Stimulated activated naive CD8-positive, alpha-beta T cell treated with anti-CD3 and anti-CD28 coated beads, Interleukin-15, amount 100 ng/mL, for 72 hours (primary cell): ENCODE measurements at regions not wholly inside any gene's neighbourhood (a gene's known extent, or its start where the extent isn't known, plus 50 kb on each side); places are given as distances from the start of the nearest gene placed in this dataset.
"Not testable (repeated sequence)": the region's sequence is repeated elsewhere in the genome, so short reads cannot be mapped to it uniquely, and the experiment has no call there.

Experiments used
- ATAC-seq: fragments of 150-1000 bp; cut with Tn5 transposase; 2 replicates; pipeline ENCODE4 v1.10.0; 2021; ENCODE audit warnings: mild to moderate bottlenecking, moderate library complexity
- DNase-seq, 2 donors: peaks; one replicate each; pipeline ENCODE4 v3.0.0; 2021 to 2022
- H3K27ac Mint-ChIP-seq, 2 donors: one replicate each; pipeline ENCODE4 v1.8.0; 2022; ENCODE audit warnings: mild to moderate bottlenecking in 2 of 2, mixed read lengths in 2 of 2, moderate library complexity in 2 of 2
- H3K27me3 Mint-ChIP-seq: one replicate; pipeline ENCODE4 v1.8.0; 2022; ENCODE audit warnings: mixed read lengths
- H3K4me1 Mint-ChIP-seq: one replicate; pipeline ENCODE4 v1.8.0; 2022; ENCODE audit warnings: mild to moderate bottlenecking, mixed read lengths
- H3K4me3 Mint-ChIP-seq, 2 donors: one replicate each; pipeline ENCODE4 v1.8.0; 2022; ENCODE audit warnings: mild to moderate bottlenecking in 2 of 2, mixed read lengths in 2 of 2, moderate library complexity in 1 of 2
- H3K9me3 Mint-ChIP-seq, 2 donors: one replicate each; pipeline ENCODE4 v1.8.0; 2022; ENCODE audit warnings: mixed read lengths in 2 of 2

GRCh38 chr11:38700111-38700510 is 2102.1 kb upstream of the RAG2 start:
- no peak overlapping the region for H3K27ac Mint-ChIP-seq
- no peaks in the 10 kb centered on the region for H3K4me1 Mint-ChIP-seq
- peaks cover 15 to 26% of the 10 kb centered on the region in 2 donors for H3K9me3 Mint-ChIP-seq
- no peak for DNase-seq
- no peak overlapping the region for H3K4me3 Mint-ChIP-seq
- no peak for ATAC-seq
- no peaks in the 10 kb centered on the region for H3K27me3 Mint-ChIP-seq

GRCh38 chr11:38693306-38693705 is 2095.3 kb upstream of the RAG2 start:
- H3K4me1 Mint-ChIP-seq = no peaks in the 10 kb centered on the region
- ATAC-seq (no peak), DNase-seq (no peak)
- H3K27me3 Mint-ChIP-seq = no peaks in the 10 kb centered on the region
- H3K27ac Mint-ChIP-seq = no peak overlapping the region
- H3K9me3 Mint-ChIP-seq = peaks cover 19 to 43% of the 10 kb centered on the region in 2 donors
- no peak overlapping the region for H3K4me3 Mint-ChIP-seq

- H3K4me3 Mint-ChIP-seq, H3K27me3 Mint-ChIP-seq, DNase-seq, ATAC-seq, H3K27ac Mint-ChIP-seq, H3K4me1 Mint-ChIP-seq: not testable (repeated sequence)
- peaks cover 17 to 36% of the 10 kb centered on the region in 2 donors for H3K9me3 Mint-ChIP-seq
Observed at GRCh38 chr11:38690211-38690610, 2092.2 kb upstream of the RAG2 start.

- Mint-ChIP-seq H3K4me3 (no peak overlapping the region), H3K27me3 (no peaks in the 10 kb centered on the region), H3K27ac (no peak overlapping the region), H3K4me1 (no peaks in the 10 kb centered on the region), H3K9me3 (peaks cover 9 to 12% of the 10 kb centered on the region in 2 donors)
- ATAC-seq (no peak), DNase-seq (no peak)
Observed at GRCh38 chr11:38687008-38687407, 2089.0 kb upstream of the RAG2 start.

- DNase-seq = no peak
- Mint-ChIP-seq H3K4me3 (no peak overlapping the region), H3K27me3 (no peaks in the 10 kb centered on the region), H3K27ac (no peak overlapping the region), H3K4me1 (no peaks in the 10 kb centered on the region), H3K9me3 (peaks cover 13 to 14% of the 10 kb centered on the region in 2 donors)
- no peak for ATAC-seq
Observed at GRCh38 chr11:38683484-38683883, 2085.4 kb upstream of the RAG2 start.

- no peaks in the 10 kb centered on the region for H3K4me1 Mint-ChIP-seq
- ATAC-seq (no peak), DNase-seq (no peak)
- no peaks in the 10 kb centered on the region for H3K27me3 Mint-ChIP-seq
- peaks cover 15 to 16% of the 10 kb centered on the region in 2 donors for H3K9me3 Mint-ChIP-seq
- H3K27ac Mint-ChIP-seq = no peak overlapping the region
- no peak overlapping the region for H3K4me3 Mint-ChIP-seq
Observed at GRCh38 chr11:38680746-38681145, 2082.7 kb upstream of the RAG2 start.

GRCh38 chr11:38680166-38680565 is 2082.1 kb upstream of the RAG2 start:
- Mint-ChIP-seq H3K27ac (no peak overlapping the region), H3K4me1 (no peaks in the 10 kb centered on the region)
- ATAC-seq = no peak

DNA sequence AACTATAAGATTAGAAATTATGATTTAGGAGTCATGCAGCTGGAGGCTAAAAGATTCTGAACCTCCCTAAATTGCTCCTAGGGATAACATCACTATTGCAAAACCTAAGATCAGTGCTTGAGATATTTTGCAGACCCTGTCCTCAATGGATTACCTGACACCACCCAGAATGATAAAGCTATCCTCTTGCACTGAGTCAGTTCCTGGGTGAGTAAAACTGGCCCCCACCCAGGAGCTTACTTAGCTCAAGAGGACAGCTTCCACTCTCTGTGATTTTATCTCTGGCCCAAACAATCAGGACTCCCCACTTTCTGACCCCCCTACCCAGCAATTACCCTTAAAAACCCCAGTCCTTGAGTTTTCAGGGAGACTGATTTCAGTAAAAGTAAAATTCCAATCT is 2074.4 kb upstream of the RAG2 start:
- ATAC-seq (no peak), DNase-seq (no peak)
- Mint-ChIP-seq H3K9me3 (peaks cover 11 to 22% of the 10 kb centered on the region in 2 donors), H3K4me3 (no peak overlapping the region), H3K27ac (no peak overlapping the region), H3K27me3 (no peaks in the 10 kb centered on the region), H3K4me1 (no peaks in the 10 kb centered on the region)

More at GRCh38 chr11:38680166-38680565, 2082.1 kb upstream of the RAG2 start:
- peaks cover 15 to 22% of the 10 kb centered on the region in 2 donors for H3K9me3 Mint-ChIP-seq
- no peak overlapping the region for H3K4me3 Mint-ChIP-seq
- H3K27me3 Mint-ChIP-seq = no peaks in the 10 kb centered on the region
- DNase-seq = no peak

- no peak overlapping the region for H3K27ac Mint-ChIP-seq
- peaks cover 5 to 7% of the 10 kb centered on the region in 2 donors for H3K9me3 Mint-ChIP-seq
- ATAC-seq = no peak
- no peak for DNase-seq
- H3K4me1 Mint-ChIP-seq = no peaks in the 10 kb centered on the region
- no peak overlapping the region for H3K4me3 Mint-ChIP-seq
- no peaks in the 10 kb centered on the region for H3K27me3 Mint-ChIP-seq
Observed at GRCh38 chr11:38667359-38667758, 2069.3 kb upstream of the RAG2 start.

- no peak overlapping the region for H3K27ac Mint-ChIP-seq
- ATAC-seq = no peak
Observed at GRCh38 chr11:38648604-38649003, 2050.6 kb upstream of the RAG2 start.

DNA sequence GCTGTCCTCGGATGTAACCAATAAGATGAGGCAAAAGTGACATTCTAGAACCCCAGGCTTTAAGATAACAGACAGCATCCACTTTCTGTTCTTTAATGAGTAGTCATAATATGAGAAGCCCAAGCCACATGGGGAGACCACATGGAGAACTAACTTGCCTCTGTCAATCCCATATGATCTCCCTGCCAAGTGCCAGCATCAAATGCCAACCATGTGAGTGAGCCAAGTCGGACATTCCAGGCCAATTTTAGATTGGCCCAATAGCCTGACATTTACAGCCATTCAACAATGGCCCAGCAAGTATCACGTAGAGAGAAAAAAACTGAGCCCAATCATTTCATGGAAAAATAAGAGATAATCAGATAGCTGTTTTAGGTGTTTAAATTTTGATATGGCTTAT is 2048.3 kb upstream of the RAG2 start:
- Mint-ChIP-seq H3K4me3 (no peak overlapping the region), H3K27me3 (no peaks in the 10 kb centered on the region), H3K9me3 (peaks cover 7 to 11% of the 10 kb centered on the region in 2 donors), H3K27ac (no peak overlapping the region), H3K4me1 (no peaks in the 10 kb centered on the region)
- DNase-seq (no peak), ATAC-seq (no peak)

More at GRCh38 chr11:38648604-38649003, 2050.6 kb upstream of the RAG2 start:
- no peak overlapping the region for H3K4me3 Mint-ChIP-seq
- DNase-seq = no peak
- no peaks in the 10 kb centered on the region for H3K27me3 Mint-ChIP-seq
- H3K4me1 Mint-ChIP-seq = no peaks in the 10 kb centered on the region
- peaks cover 7 to 13% of the 10 kb centered on the region in 2 donors for H3K9me3 Mint-ChIP-seq

- H3K4me3 Mint-ChIP-seq = no peak overlapping the region
- no peak for DNase-seq
- ATAC-seq = no peak
- no peaks in the 10 kb centered on the region for H3K4me1 Mint-ChIP-seq
- no peak overlapping the region for H3K27ac Mint-ChIP-seq
- H3K27me3 Mint-ChIP-seq = no peaks in the 10 kb centered on the region
- H3K9me3 Mint-ChIP-seq = peaks cover 15 to 26% of the 10 kb centered on the region in 2 donors
Observed at GRCh38 chr11:38640854-38641253, 2042.8 kb upstream of the RAG2 start.

- Mint-ChIP-seq H3K4me3 (no peak overlapping the region), H3K4me1 (no peaks in the 10 kb centered on the region), H3K27me3 (no peaks in the 10 kb centered on the region), H3K27ac (no peak overlapping the region), H3K9me3 (peaks cover 10 to 19% of the 10 kb centered on the region in 2 donors)
- no peak for DNase-seq
- no peak for ATAC-seq
Observed at GRCh38 chr11:38612701-38613100, 2014.7 kb upstream of the RAG2 start.

DNA sequence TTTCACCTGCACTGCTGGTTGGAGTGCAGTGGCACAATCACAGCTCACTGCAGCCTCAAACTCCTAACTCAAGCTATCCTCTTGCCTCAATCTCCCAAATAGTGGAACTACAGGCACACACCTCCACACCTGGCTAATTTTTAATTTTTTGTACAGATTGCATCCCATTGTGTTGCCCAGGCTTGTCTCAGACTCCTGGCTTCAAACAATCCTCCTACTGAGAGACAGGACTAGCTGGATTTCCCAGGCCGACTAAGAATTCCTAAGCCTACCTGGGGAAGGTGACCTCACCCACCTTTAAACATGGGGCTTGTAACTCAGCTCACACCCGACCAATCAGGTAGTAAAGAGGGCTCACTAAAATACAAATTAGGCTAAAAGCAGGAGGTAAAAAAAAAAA is 2003.3 kb upstream of the RAG2 start:
- H3K27me3 Mint-ChIP-seq, H3K27ac Mint-ChIP-seq, ATAC-seq, H3K4me3 Mint-ChIP-seq, DNase-seq, H3K4me1 Mint-ChIP-seq: not testable (repeated sequence)
- peaks cover 5 to 12% of the 10 kb centered on the region in 2 donors for H3K9me3 Mint-ChIP-seq

GRCh38 chr11:38598418-38598817 is 2000.4 kb upstream of the RAG2 start:
- Mint-ChIP-seq H3K4me1 (no peaks in the 10 kb centered on the region), H3K27ac (no peak overlapping the region), H3K9me3 (peaks cover 0 to 5% of the 10 kb centered on the region in 2 donors), H3K4me3 (no peak overlapping the region), H3K27me3 (no peaks in the 10 kb centered on the region)
- no peak for ATAC-seq
- DNase-seq = no peak

DNA sequence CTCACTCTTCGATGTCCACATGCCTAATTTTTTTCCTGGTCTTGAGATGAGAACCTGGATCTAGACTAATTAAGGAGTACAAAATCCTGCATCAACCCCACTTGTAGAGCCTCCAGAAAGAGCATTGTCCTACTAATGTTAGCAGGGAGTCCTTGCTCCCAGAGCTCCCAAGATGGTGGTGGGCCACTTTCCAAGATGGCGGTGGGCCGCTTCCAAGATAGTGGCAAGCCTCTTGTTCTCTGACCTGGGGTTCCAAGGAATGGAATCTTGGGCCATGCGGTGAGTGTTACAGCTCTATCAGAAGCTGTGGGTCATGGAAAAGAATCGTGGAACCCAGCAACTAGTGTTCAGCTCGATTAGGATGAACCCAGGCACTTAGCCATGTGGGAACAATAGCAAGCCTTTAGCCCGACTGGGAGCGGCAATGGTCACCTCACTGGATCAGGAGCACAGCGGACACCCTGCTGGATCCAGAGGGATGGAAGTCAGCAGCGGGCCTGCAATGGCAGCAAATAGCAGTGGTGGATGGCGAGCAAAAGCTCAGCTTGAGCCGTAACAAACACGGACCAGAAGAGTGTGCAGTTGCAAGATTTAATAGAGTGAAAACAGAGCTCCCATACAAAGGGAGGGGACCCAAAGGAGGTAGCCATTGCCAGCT is 1997.5 kb upstream of the RAG2 start:
- DNase-seq, H3K4me1 Mint-ChIP-seq, H3K27me3 Mint-ChIP-seq, ATAC-seq, H3K27ac Mint-ChIP-seq, H3K9me3 Mint-ChIP-seq, H3K4me3 Mint-ChIP-seq: not testable (repeated sequence)

DNA sequence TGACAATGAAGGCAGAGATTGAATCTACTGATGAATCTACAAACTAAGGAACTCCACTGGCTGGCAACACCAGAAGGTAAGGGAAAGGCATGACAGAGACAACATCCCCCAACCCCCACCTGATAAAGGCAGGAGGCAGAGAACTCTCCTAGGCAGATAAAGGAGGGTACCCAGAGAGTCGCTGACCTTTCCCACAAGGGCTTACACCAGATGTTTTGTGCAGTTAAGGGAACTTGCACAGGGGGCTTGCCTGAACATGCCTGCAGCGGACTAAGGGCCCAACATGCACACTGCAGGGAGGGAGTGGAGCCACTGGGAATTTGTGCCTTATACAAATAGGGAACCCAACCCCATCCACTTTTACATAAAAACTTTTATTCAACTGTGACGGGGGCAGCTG is 1996.9 kb upstream of the RAG2 start:
- no peak overlapping the region for H3K4me3 Mint-ChIP-seq
- H3K9me3 Mint-ChIP-seq = no peaks in the 10 kb centered on the region
- H3K27ac Mint-ChIP-seq = peak overlapping the region in 1 of 2 donors; percentile 49
- H3K4me1 Mint-ChIP-seq = no peaks in the 10 kb centered on the region
- no peaks in the 10 kb centered on the region for H3K27me3 Mint-ChIP-seq
- DNase-seq = no peak
- ATAC-seq = no peak
